Breast epithelium (tissue), 3 donors: ENCODE measurements at regions not wholly inside any gene's neighbourhood (a gene's known extent, or its start where the extent isn't known, plus 50 kb on each side); places are given as distances from the start of the nearest gene placed in this dataset.

Experiments
- CTCF ChIP-seq, 3 donors: fragments of 450-650 bp; IDR thresholded peaks; one replicate each; pipeline ENCODE4 v1.5.1; 2016 to 2017; ENCODE audit warnings: antibody characterized with exemption in 3 of 3, mild to moderate bottlenecking in 3 of 3, moderate library complexity in 3 of 3
- POLR2A ChIP-seq: fragments of 450-650 bp; IDR thresholded peaks from one replicate; pipeline ENCODE4 v1.6.1; 2016; ENCODE audit warnings: antibody characterized with exemption, mild to moderate bottlenecking, moderate library complexity

- TF ChIP-seq POLR2A (no peak), CTCF (IDR thresholded peaks at IDR 0.05) (no peak)
These were observed 390.6 kb upstream of the SEMA6D start for GRCh38 chr15:47326410-47327333.
